Lower lobe of right lung (tissue), 2 donors: ENCODE measurements at regions not wholly inside any gene's neighbourhood (a gene's known extent, or its start where the extent isn't known, plus 50 kb on each side); places are given as distances from the start of the nearest gene placed in this dataset.

Source experiments
- ATAC-seq, 2 donors: fragments of 200-7000 bp; cut with Tn5 transposase; one replicate each; pipeline ENCODE4 v1.9.1; 2020 to 2022; ENCODE audit warnings: mild to moderate bottlenecking in 2 of 2, moderate library complexity in 2 of 2
- DNase-seq: peaks from one replicate; pipeline ENCODE4 v3.0.0-alpha.2; 2020
- H3K27ac ChIP-seq: fragments of 200-600 bp; one replicate; pipeline ENCODE4 v1.8.0; 2022
- H3K27me3 ChIP-seq: fragments of 200-600 bp; one replicate; pipeline ENCODE4 v1.8.0; 2022; ENCODE audit warnings: low read depth
- H3K36me3 ChIP-seq: fragments of 200-600 bp; one replicate; pipeline ENCODE4 v1.8.0; 2022; ENCODE audit warnings: mild to moderate bottlenecking
- H3K4me1 ChIP-seq: fragments of 200-600 bp; one replicate; pipeline ENCODE4 v1.8.0; 2022
- H3K4me3 ChIP-seq: fragments of 200-600 bp; one replicate; pipeline ENCODE4 v1.8.0; 2022; ENCODE audit warnings: mild to moderate bottlenecking
- H3K9me3 ChIP-seq: fragments of 200-600 bp; one replicate; pipeline ENCODE4 v1.8.0; 2022
- intact Hi-C: fragments of 100-400 bp; cut with DNase I; formaldehyde crosslinking; loops from one replicate; pipeline ENCODE4 v1.11.0; 2022
- TF ChIP-seq, protein P1 (sequence below): fragments of 200-600 bp; IDR thresholded peaks from one replicate; pipeline ENCODE4 v1.8.0; 2022; ENCODE audit warnings: antibody characterized with exemption, mild to moderate bottlenecking
- donor health status: DM: no; HTN: yes; CAD: no; lungs with severe emphysema.

DNA sequence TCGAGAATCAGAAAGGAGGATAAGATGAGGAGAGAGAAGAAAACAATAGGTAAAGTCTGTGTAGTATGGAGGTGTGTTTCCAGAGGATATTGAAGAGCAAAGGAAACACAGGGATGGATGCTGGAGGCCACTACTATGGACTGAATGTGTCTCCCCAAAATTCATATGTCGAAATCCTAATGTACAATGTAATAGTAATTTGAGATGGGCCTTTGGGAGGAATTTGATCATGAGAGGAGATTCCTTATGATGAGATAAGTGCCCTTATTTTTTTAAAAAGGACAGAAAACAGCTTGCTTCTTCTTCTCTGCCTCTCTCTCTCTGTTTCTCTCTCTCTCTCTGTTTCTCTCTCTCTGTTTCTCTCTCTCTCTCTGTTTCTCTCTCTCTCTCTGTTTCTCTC is 602.2 kb upstream of the ADAMTS5 start:
- DNase-seq = no peak
- no peaks in the 10 kb centered on the region for H3K36me3 ChIP-seq
- H3K9me3 ChIP-seq = no peaks in the 10 kb centered on the region
- H3K27me3 ChIP-seq = no peaks in the 10 kb centered on the region
- TF ChIP-seq, protein P1, sequence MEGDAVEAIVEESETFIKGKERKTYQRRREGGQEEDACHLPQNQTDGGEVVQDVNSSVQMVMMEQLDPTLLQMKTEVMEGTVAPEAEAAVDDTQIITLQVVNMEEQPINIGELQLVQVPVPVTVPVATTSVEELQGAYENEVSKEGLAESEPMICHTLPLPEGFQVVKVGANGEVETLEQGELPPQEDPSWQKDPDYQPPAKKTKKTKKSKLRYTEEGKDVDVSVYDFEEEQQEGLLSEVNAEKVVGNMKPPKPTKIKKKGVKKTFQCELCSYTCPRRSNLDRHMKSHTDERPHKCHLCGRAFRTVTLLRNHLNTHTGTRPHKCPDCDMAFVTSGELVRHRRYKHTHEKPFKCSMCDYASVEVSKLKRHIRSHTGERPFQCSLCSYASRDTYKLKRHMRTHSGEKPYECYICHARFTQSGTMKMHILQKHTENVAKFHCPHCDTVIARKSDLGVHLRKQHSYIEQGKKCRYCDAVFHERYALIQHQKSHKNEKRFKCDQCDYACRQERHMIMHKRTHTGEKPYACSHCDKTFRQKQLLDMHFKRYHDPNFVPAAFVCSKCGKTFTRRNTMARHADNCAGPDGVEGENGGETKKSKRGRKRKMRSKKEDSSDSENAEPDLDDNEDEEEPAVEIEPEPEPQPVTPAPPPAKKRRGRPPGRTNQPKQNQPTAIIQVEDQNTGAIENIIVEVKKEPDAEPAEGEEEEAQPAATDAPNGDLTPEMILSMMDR = no peak
- no peak overlapping the region for H3K27ac ChIP-seq
- H3K4me3 ChIP-seq = no peak overlapping the region
- intact Hi-C loops = no loop called here
- no peaks in the 10 kb centered on the region for H3K4me1 ChIP-seq
- no peak for ATAC-seq

DNA sequence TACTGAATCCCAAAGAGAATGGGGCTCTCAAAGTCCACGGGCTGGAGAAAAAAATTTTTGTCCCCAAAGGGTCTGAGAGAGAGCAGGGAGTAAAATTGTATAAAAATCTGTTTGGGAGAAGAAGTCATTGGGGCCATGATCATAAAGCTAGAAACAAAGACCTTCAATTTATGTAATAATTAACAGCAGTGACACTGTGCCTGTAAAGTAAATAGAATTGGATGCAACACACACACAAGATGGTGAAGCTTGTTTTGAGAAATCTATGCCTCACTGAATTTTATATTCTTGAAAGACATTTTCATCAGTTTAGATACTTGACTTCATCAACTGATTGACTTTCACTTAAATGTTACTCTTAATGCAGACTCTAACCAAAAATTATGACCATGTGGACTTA is 600.5 kb upstream of the ADAMTS5 start:
- Histone ChIP-seq H3K36me3 (no peaks in the 10 kb centered on the region), H3K4me1 (no peaks in the 10 kb centered on the region), H3K27ac (no peak overlapping the region), H3K9me3 (no peaks in the 10 kb centered on the region), H3K27me3 (no peaks in the 10 kb centered on the region), H3K4me3 (no peak overlapping the region)
- TF ChIP-seq, protein P1 = no peak
- DNase-seq (no peak), ATAC-seq (no peak)
- intact Hi-C loops = no loop called here

DNA sequence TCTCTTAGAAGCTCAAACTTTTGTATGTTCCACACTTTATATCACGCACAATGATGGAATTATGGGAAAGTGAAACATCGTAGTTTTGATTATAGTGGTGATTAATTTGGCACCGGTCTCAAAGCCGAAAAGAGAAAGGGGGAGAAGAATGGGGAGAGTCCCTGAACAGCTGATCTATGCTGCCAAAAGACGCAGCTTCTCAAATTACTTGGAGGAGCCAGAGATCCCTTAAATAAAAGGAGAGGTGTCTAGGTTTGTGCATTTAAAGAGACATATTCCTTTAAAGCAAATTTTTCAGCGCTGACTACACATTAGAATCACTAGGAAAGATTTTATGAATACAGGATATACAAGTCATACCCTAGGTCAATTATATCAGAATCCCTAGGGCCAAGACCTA is 599.6 kb upstream of the ADAMTS5 start:
- DNase-seq (no peak), ATAC-seq (no peak)
- TF ChIP-seq, protein P1 = no peak
- intact Hi-C loops = no loop called here
- H3K36me3 ChIP-seq = no peaks in the 10 kb centered on the region
- no peaks in the 10 kb centered on the region for H3K27me3 ChIP-seq
- no peak overlapping the region for H3K27ac ChIP-seq
- no peaks in the 10 kb centered on the region for H3K9me3 ChIP-seq
- no peak overlapping the region for H3K4me3 ChIP-seq
- no peaks in the 10 kb centered on the region for H3K4me1 ChIP-seq

DNA sequence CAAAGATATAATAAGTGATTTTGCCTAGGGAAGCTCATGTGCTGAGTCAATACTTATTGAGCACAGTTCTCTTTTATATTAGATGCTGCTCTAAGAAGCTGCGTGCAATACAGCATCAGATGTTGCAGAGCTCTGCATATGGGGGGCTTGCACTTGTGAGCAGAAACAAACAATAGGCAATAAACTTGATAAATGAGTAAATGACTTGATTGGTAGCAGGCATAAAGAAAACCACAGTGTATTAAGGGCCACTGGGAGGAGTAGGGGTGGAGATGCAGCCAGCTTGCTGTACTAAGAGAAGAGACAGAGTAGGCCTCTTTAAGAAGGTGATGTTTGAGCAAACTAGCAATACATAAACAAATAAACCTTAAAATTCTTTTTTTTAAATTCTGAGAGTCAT is 598.5 kb upstream of the ADAMTS5 start:
- DNase-seq (no peak), ATAC-seq (no peak)
- no peaks in the 10 kb centered on the region for H3K9me3 ChIP-seq
- H3K4me1 ChIP-seq = no peaks in the 10 kb centered on the region
- H3K27ac ChIP-seq = no peak overlapping the region
- no peaks in the 10 kb centered on the region for H3K27me3 ChIP-seq
- H3K4me3 ChIP-seq = no peak overlapping the region
- intact Hi-C loops = no loop called here
- no peaks in the 10 kb centered on the region for H3K36me3 ChIP-seq
- TF ChIP-seq, protein P1 = no peak

DNA sequence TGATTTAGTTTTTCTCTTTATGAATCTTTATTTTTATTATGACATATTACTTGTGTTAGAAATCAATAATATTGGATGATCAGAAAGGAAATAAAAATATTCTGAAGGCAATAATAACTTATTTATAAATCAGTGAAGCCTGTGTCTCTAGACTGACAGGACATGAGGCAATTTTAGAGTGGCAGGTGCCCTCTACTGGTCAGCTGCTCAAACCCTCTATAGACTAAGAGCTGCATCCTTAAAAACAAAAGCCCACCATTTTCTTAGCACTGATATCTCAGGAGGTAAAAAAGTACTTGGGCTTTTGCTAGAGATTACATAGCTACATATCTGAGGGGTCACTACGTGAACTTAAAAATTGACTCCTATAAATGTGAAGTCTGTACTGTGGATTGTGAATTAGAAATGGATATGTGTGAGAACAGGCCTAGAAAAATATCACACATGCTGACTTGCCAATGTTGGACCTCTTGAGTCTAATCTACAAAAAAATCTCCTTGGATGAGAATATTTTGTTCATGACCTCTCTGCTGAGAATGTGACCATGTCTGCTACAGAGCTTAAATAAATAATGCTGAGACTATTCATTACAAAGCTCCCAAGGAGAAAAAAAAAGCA is 597.9 kb upstream of the ADAMTS5 start:
- ATAC-seq = peak in 1 of 2 donors; percentile 69
- H3K27me3 ChIP-seq = no peaks in the 10 kb centered on the region
- H3K4me3 ChIP-seq = no peak overlapping the region
- TF ChIP-seq, protein P1 = peak; percentile 71
- DNase-seq = no peak
- no peak overlapping the region for H3K27ac ChIP-seq
- H3K9me3 ChIP-seq = no peaks in the 10 kb centered on the region
- H3K4me1 ChIP-seq = no peaks in the 10 kb centered on the region
- intact Hi-C loops = no loop called here
- H3K36me3 ChIP-seq = no peaks in the 10 kb centered on the region

DNA sequence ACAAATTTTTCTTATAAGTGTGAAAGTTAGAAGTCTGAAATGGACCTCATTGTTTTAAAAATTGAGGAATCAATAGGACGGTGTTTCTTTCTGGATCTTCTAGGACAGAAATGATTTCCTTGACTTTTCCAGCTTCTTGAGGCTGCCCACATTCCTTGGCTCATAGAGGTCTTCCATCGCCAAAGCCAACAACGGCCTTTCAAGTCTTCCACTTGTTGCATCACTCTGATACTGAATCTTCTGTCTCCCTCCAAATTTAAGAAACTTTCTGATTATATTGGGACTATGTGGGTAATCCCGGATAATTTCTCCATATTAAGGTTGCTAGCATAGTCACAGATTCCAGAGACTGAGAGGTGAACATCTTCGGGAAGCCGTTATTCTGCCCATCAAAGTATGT is 595.4 kb upstream of the ADAMTS5 start:
- Histone ChIP-seq H3K9me3 (no peaks in the 10 kb centered on the region), H3K27me3 (no peaks in the 10 kb centered on the region), H3K4me1 (no peaks in the 10 kb centered on the region), H3K4me3 (no peak overlapping the region), H3K27ac (no peak overlapping the region), H3K36me3 (no peaks in the 10 kb centered on the region)
- intact Hi-C loops = no loop called here
- no peak for ATAC-seq
- DNase-seq = no peak
- TF ChIP-seq, protein P1 = no peak
